Common myeloid progenitor, CD34-positive (primary cell): ENCODE measurements at regions not wholly inside any gene's neighbourhood (a gene's known extent, or its start where the extent isn't known, plus 50 kb on each side); places are given as distances from the start of the nearest gene placed in this dataset.
"Not testable (repeated sequence)": the region's sequence is repeated elsewhere in the genome, so short reads cannot be mapped to it uniquely, and the experiment has no call there.

Experiments used
- CTCF ChIA-PET: fragments of 350-600 bp; sonication (Branson Sonifier 250); formaldehyde crosslinking; loops from one replicate; lab custom pipeline; 2021; ENCODE audit warnings: antibody characterized with exemption; lab: Charles Lee
- POLR2A ChIA-PET: fragments of 350-600 bp; sonication (Branson Sonifier 250); formaldehyde crosslinking; loops from one replicate; lab custom pipeline; 2021; ENCODE audit warnings: antibody characterized with exemption; lab: Charles Lee
- DNase-seq, 3 donors: peaks; one replicate each; pipeline versions ENCODE4 v3.0.0 to v3.0.0-alpha.2; 2013
- H3K27ac ChIP-seq, 2 experiments: 1 replicate in 1 of 2; 2 replicates in 1 of 2; pipeline ENCODE4 v1.7.0; 2013; ENCODE audit warnings: inconsistent platforms in 2 of 2, low read length in 2 of 2, mild to moderate bottlenecking in 2 of 2, low read depth in 1 of 2, moderate library complexity in 1 of 2; ENCODE audit not compliant: severe bottlenecking in 2 of 2, insufficient read depth in 1 of 2, poor library complexity in 1 of 2
- H3K27me3 ChIP-seq, 5 experiments: replicated peaks in 2 of 5; 1 replicate in 3 of 5; 2 replicates in 2 of 5; pipeline versions ENCODE4 v1.6.1 to v1.7.0; 2013; ENCODE audit warnings: low read length in 4 of 5, mild to moderate bottlenecking in 2 of 5, moderate library complexity in 2 of 5, inconsistent platforms in 1 of 5; ENCODE audit not compliant: insufficient read depth in 5 of 5, control insufficient read depth in 4 of 5
- H3K36me3 ChIP-seq, 4 experiments: 1 replicate in 2 of 4; 2 replicates in 2 of 4; pipeline versions ENCODE4 v1.6.1 to v1.7.0; 2013; ENCODE audit warnings: low read length in 3 of 4, control low read depth in 1 of 4, mild to moderate bottlenecking in 1 of 4; ENCODE audit not compliant: control insufficient read depth in 4 of 4, insufficient read depth in 4 of 4
- H3K4me1 ChIP-seq, 4 experiments: 1 replicate in 3 of 4; 2 replicates in 1 of 4; pipeline versions ENCODE4 v1.6.1 to v1.7.1; 2013; ENCODE audit warnings: low read length in 3 of 4, mild to moderate bottlenecking in 3 of 4, control low read depth in 1 of 4, inconsistent platforms in 1 of 4, moderate library complexity in 1 of 4; ENCODE audit not compliant: control insufficient read depth in 4 of 4, insufficient read depth in 4 of 4; ENCODE audit errors: control extremely low read depth in 1 of 4
- H3K4me3 ChIP-seq, 7 experiments: 1 replicate in 4 of 7; 2 replicates in 3 of 7; pipeline versions ENCODE4 v1.5.1 to v1.7.0; 2013; ENCODE audit warnings: mild to moderate bottlenecking in 7 of 7, low read length in 6 of 7, moderate library complexity in 6 of 7, inconsistent platforms in 2 of 7, low read depth in 2 of 7, control low read depth in 1 of 7; ENCODE audit not compliant: insufficient read depth in 4 of 7, control insufficient read depth in 1 of 7; ENCODE audit errors: extremely low read depth in 1 of 7
- H3K9me3 ChIP-seq, 5 experiments: 1 replicate in 4 of 5; 2 replicates in 1 of 5; pipeline versions ENCODE4 v1.6.1 to v1.7.1; 2013; ENCODE audit warnings: low read length in 4 of 5, mild to moderate bottlenecking in 2 of 5, inconsistent platforms in 1 of 5, low read depth in 1 of 5, moderate library complexity in 1 of 5; ENCODE audit not compliant: control insufficient read depth in 4 of 5, insufficient read depth in 2 of 5; ENCODE audit errors: control extremely low read depth in 1 of 5
- WGBS: methylation state at CpG from one replicate; pipeline ENCODE4 v1.1.5; 2013; ENCODE audit not compliant: insufficient coverage; 5-methylcytosine and 5-hydroxymethylcytosine counted together

DNA sequence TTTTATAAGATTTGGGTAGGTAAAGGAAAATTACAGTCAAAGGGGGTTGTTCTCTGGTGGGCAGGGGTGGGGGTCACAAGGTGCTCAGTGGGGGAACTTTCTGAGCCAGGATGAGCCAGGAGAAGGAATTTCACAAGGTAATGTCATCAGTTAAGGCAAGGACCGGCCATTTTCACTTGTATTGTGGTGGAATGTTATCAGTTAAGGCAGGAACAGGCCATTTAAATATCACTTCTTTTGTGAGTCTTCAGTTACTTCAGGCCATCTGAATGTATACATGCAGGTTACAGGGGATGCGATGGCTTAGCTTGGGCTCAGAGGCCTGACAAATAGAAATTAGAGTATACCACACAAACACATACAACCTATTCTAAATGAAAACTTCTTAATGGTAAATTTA is 434.9 kb upstream of the NDST3 start:
- H3K4me1 ChIP-seq, POLR2A ChIA-PET, H3K36me3 ChIP-seq, H3K27ac ChIP-seq, H3K9me3 ChIP-seq, CTCF ChIA-PET, DNase-seq, H3K27me3 ChIP-seq, H3K4me3 ChIP-seq: not testable (repeated sequence)
- no CpG with 5 or more reads among the region's 2 CpGs for WGBS

DNA sequence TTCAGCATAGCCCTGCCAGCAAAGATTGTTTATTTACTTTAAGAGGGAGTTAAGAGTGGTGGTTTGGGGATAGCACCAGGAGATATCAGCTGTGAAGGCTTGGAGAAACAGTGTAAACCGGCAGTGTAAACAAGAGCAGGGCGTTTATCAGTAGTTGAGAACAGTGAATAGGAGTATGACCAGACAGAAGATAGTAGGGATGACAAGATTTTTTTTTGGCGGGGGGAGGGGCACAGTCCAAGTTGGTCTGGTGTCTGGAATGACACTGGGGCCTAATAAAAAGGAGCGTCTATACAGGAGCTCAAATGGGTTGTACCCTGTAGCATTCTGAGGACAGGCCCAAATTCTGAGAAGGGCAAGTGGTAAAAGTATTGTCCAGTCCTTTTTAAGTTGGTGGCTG is 433.4 kb upstream of the NDST3 start:
- H3K27me3 ChIP-seq, H3K27ac ChIP-seq, H3K9me3 ChIP-seq, DNase-seq, H3K36me3 ChIP-seq, POLR2A ChIA-PET, H3K4me3 ChIP-seq, H3K4me1 ChIP-seq, CTCF ChIA-PET: not testable (repeated sequence)
- WGBS: 83% methylated on average over 2 of the region's 4 CpGs

DNA sequence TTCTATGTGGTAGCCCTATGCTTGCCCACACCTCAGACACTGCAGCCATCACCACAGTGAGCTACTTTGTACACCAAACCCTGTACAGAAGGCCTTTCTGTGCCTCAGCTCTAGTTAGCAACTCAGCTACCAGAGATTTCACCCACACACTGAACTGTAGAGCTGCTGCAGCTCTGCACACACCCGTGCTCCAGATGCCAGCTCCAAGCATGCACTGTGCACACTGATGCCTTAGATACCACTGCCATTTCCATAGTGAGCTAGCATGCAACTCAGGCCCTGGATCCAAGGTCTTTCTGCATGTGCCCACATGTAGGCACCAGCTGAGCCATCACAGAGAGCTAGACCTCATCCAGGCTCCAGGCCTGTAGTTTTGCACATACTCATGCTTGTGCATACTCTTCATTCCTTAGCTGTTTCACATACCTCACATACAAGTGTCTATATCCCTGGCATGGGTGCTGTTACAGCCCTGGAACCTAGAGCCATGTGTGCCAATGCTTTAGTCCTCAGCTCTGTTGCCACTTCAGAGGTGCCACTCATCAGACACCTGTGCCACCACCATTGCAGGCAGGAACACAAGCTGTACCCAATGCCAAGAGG is 423.5 kb upstream of the NDST3 start:
- Histone ChIP-seq H3K4me3 (no peak overlapping the region), H3K27me3 (no peaks in the 10 kb centered on the region), H3K4me1 (no peaks in the 10 kb centered on the region), H3K36me3 (no peaks in the 10 kb centered on the region), H3K9me3 (peaks cover 0 to 3% (median 2%) of the 10 kb centered on the region in 5 experiments), H3K27ac (no peak overlapping the region)
- no peak for DNase-seq
- ChIA-PET POLR2A (no interaction called here), CTCF (no interaction called here)
- 91% methylated on average over 1 of the region's 1 CpG for WGBS

DNA sequence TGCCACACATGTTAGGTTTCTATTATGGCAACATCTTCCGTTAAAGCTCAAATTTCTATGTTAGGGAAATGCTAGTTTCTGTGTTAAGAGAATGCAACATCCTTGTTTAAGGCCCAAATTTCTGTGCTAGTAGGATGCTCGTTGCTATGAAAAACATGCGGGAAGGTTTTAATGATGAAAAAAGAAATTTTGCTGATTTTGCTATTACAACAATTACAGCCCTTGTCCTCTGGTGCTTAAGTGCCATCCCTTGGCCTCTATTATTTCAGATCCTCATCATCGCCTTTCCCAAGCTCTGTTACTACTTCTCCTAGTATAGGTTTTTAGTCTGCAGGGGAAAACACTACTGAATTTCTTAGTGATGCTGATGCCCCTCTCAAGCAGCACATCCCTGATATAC is 412.6 kb upstream of the NDST3 start:
- POLR2A ChIA-PET: no interaction called here
- no peaks in the 10 kb centered on the region for H3K36me3 ChIP-seq
- H3K4me1 ChIP-seq: no peaks in the 10 kb centered on the region
- no peaks in the 10 kb centered on the region for H3K27me3 ChIP-seq
- no peak overlapping the region for H3K4me3 ChIP-seq
- no peak overlapping the region for H3K27ac ChIP-seq
- CTCF ChIA-PET: no interaction called here
- no peaks in the 10 kb centered on the region for H3K9me3 ChIP-seq
- DNase-seq: no peak
- no CpG with 5 or more reads among the region's 4 CpGs for WGBS

DNA sequence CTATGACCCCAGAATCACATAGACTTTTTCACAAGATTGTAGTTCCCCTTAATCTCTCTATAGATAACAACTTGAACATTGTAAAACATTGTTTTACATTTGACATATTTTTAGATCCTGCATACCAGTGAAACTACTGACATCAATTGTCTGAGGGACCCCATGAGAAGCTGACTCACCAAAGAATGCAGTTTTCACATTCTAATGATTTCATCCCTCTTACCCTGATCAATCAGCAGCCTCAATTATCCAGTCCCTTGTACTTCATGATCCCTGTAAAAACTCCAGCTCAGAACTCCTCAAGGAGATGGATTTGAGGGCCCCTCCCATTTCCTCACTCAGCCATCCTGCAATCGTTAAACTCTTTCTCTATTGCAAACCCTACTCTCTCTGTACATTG is 411.0 kb upstream of the NDST3 start:
- H3K9me3 ChIP-seq: no peaks in the 10 kb centered on the region
- POLR2A ChIA-PET: no interaction called here
- H3K36me3 ChIP-seq: no peaks in the 10 kb centered on the region
- H3K27ac ChIP-seq: no peak overlapping the region
- no CpG with 5 or more reads among the region's 1 CpG for WGBS
- no peaks in the 10 kb centered on the region for H3K4me1 ChIP-seq
- CTCF ChIA-PET: no interaction called here
- no peaks in the 10 kb centered on the region for H3K27me3 ChIP-seq
- H3K4me3 ChIP-seq: no peak overlapping the region
- DNase-seq: no peak

DNA sequence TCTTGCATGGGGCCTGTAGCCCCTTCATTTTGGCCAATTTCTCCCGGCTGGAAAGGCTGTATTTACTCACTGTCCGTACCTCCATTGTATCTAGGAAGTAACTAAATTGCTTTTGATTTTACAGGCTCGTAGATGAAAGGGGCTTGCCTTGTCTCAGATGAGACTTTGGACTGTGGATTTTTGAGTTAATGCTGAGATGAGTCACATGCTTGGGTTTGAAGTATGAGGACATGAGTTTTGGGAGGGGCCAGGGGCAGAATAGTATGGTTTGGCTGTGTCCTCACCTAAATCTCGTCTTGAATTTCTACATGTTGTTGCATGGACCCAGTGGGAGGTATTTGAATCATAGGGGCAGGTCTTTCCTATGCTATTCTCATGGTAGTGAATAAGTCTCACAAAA is 407.6 kb upstream of the NDST3 start:
- no peak overlapping the region for H3K27ac ChIP-seq
- WGBS: 88% methylated on average over 4 of the region's 4 CpGs
- POLR2A ChIA-PET: interaction anchor here (0.6 kb wide), 1 partner anchor 1570 kb away, joined by 3 read pairs; no protein-coding TSS in a partner anchor
- DNase-seq: no peak
- CTCF ChIA-PET: no interaction called here
- H3K9me3 ChIP-seq: no peaks in the 10 kb centered on the region
- no peak overlapping the region for H3K4me3 ChIP-seq
- no peaks in the 10 kb centered on the region for H3K36me3 ChIP-seq
- no peaks in the 10 kb centered on the region for H3K27me3 ChIP-seq
- no peaks in the 10 kb centered on the region for H3K4me1 ChIP-seq

DNA sequence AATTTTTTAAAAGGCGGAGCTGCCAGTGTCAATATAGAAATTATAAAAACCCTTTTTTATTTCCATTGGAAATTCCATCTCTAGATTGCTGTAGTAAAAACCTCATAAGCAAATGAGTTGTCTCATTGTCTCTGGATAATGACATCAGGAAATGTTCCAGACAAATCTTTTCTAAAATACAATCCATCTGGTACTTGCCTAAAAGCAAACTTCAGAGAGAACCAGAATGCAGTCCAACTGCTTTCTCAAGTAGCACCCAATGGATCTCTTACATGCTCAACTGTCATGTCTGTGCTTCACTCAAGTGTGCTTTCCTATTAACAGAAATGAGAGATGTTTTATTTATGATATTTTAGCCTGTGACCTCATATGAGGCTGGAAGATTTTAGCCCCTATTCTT is 399.6 kb upstream of the NDST3 start:
- 100% methylated on average over 1 of the region's 1 CpG for WGBS
- Histone ChIP-seq H3K4me1 (no peaks in the 10 kb centered on the region), H3K9me3 (peaks cover 0 to 4% (median 0%) of the 10 kb centered on the region in 5 experiments), H3K27me3 (no peaks in the 10 kb centered on the region), H3K27ac (no peak overlapping the region), H3K36me3 (no peaks in the 10 kb centered on the region), H3K4me3 (no peak overlapping the region)
- POLR2A ChIA-PET: no interaction called here
- CTCF ChIA-PET: no interaction called here
- no peak for DNase-seq
